GM18499 (cell line): ENCODE measurements at regions not wholly inside any gene's neighbourhood (a gene's known extent, or its start where the extent isn't known, plus 50 kb on each side); places are given as distances from the start of the nearest gene placed in this dataset.
"Not testable (repeated sequence)": the region's sequence is repeated elsewhere in the genome, so short reads cannot be mapped to it uniquely, and the experiment has no call there.

Experiments used
- ATAC-seq: cut with Tn5 transposase; IDR thresholded peaks from one replicate; pipeline ENCODE4 v1.9.1; 2021; ENCODE audit warnings: moderate number of reproducible peaks; ENCODE audit not compliant: insufficient read depth, unreplicated experiment

DNA sequence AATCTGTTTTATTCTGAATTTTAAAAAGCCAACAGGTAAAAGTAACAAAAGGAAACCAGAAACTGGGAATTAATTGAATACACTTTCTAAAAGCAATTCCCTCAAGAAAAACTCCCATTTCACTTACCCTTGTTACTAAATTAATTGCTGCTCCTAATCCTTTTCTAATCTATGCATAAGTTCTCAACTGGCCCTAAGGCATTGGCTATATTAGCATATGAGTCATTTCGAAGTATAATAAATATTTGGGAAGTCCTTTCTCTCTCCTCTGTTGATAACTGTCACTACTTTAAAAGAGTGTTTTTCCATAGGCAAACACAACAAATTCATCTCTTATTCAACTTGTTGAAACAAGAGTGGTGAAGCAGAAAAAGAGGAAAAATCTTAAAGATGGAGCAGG lies 486.5 kb upstream of the HTR2C start:
- no peak for ATAC-seq

GRCh38 chrX:114095789-114096188 lies 488.1 kb upstream of the HTR2C start:
- no peak for ATAC-seq

GRCh38 chrX:114087543-114087942 lies 496.3 kb upstream of the HTR2C start:
- no peak for ATAC-seq

GRCh38 chrX:114077773-114078172 lies 506.1 kb upstream of the HTR2C start:
- ATAC-seq: no peak

DNA sequence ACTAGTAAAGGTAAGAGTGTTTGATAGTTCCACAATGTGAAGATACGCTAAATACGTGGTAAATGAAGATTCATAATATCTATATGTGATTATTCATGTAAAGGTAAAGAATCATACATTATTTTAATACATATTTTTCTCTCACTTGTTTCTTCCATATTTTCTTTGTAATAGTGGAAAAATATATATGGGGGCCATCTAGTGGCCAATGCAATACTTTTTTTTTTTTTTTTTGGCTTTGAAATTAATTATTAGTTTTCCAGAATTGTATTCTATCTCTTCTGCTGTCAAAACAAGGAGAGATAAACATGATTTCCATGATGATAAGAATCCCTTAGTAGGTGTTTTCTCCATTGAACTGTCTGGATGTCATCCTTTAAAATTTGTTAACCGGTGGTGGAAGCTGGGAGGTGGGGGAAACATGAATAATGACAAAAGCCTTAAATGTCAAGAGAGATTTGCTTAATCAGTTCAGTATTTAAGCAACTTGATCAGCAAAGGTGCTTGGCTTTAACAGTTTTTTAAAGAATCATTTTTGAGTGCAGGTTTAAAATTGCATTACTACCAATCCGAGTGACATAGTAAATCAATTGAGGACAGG lies 508.7 kb upstream of the HTR2C start:
- no peak for ATAC-seq

DNA sequence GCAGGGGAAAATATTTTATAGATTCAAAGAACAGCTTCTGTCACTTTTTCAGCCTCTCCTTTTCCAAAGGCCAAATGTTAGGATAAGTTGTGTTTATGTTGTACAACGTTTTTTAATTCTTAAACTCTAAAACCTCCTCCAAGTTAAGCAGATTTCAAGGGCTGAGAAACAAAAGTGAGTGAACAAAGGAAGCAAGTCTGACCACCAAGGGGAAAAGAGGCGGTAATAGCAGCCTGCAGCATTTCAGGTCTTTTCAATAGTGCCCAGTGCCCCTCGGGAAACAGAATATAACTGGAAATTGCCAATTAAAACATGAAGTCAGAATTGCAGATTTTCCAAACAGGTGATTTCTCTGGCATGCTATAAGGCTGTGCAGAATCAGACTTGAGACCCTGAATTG lies 510.0 kb upstream of the HTR2C start:
- no peak for ATAC-seq

DNA sequence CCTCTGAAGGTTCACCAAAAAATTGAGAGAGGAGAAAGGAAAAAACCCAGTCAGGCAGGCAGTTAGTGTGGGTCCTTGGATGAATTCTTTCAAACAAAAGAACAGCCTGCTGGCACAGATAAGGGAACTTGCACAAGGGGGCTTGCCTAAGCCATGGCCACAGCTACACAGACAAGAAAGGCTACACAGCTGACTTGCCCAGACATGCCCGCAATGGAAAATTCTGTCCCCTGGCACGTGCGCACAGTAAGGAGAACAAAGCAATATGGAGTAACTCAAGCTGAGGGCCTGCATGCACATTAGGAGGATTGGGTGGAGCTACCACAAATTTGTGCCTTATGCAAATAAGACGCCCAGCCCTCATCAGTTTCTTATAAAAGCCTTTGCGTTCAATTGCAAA lies 512.5 kb upstream of the HTR2C start:
- ATAC-seq: no peak

GRCh38 chrX:114065577-114066223 lies 518.2 kb upstream of the HTR2C start:
- no peak for ATAC-seq

GRCh38 chrX:114061226-114061625 lies 522.7 kb upstream of the HTR2C start:
- ATAC-seq: no peak

DNA sequence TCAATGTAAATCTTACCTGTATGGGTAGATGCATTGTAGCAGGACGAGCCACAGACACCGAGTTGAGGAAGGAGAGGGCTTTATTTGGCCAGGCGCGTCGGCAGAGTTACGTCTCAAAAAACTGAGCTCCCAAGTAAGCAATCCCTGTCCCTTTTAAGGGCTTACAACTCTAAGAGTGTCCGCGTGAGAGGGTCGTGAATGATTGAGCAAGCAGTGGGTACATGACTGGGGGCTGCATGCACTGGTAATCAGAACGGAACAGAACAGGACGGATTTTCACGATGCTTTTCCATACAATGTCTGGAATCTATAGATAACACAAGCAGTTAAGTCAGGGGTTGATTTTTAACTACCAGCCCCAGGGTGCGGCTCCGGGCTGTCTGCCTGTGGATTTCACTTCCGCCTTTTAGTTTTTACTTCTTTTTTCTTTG lies 524.9 kb upstream of the HTR2C start:
- no peak for ATAC-seq

GRCh38 chrX:114057422-114057821 lies 526.5 kb upstream of the HTR2C start:
- not testable (repeated sequence) for ATAC-seq

- no peak for ATAC-seq
Measured at GRCh38 chrX:114051667-114052315, 532.1 kb upstream of the HTR2C start.

DNA sequence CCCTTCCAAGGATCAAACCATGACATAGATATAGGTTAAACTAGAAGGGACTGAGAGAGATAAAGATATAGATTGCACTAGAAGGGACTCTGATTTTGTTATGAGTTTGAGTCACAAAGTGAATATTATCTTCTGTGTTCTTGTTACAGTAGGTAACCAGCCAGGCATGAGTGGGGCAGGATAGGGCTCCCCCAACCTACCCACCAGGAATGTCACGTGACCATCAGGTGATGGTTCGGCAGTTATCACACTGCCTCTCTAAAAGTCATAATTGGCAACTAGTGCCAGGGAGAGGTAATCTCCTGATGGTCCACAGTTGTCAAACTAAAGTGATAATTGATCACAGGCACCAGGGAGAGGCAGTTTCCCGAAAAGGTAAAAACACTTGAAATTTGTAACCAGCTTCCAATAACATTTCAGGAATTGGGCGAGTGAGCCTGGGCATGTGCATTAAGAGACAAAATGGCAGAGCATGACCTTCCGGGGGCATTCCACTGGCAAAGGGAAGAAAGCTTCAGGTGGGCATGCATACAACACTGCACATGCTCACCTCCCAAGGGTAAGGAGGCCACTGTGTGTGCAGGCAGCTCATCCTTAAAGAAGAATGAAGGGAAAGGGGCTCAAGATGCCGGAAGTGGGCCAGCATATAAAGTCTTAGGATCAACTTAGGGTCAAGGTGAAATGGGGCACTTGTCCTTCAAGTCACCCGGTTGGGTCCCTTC lies 533.6 kb upstream of the HTR2C start:
- no peak for ATAC-seq

DNA sequence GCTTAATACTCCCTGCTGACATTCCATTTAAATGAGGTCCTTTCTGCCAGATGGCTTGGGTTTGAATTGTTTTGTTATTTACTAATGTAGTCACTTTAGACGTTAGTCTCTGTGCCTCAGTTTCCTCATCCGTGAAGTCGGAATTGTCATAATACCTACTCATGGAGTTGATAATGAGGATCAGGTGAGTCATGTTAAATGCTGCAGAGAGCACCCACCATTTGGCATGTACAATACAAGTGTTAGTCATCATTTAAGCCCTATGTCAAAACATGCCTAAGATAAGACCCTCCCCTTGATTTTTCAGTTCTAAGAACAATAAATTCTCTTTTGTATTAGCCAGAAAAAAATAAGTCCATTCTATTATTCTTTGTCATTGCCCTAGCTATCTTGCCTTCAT lies 534.8 kb upstream of the HTR2C start:
- ATAC-seq: no peak

GRCh38 chrX:114047558-114047957 lies 536.3 kb upstream of the HTR2C start:
- no peak for ATAC-seq

- ATAC-seq: no peak
Measured at GRCh38 chrX:114046695-114047279, 537.1 kb upstream of the HTR2C start.

- not testable (repeated sequence) for ATAC-seq
Measured at GRCh38 chrX:114041470-114041869, 542.4 kb upstream of the HTR2C start.

- not testable (repeated sequence) for ATAC-seq
Measured at GRCh38 chrX:114040661-114041269, 543.1 kb upstream of the HTR2C start.

- not testable (repeated sequence) for ATAC-seq
Measured at GRCh38 chrX:114040111-114040510, 543.8 kb upstream of the HTR2C start.

DNA sequence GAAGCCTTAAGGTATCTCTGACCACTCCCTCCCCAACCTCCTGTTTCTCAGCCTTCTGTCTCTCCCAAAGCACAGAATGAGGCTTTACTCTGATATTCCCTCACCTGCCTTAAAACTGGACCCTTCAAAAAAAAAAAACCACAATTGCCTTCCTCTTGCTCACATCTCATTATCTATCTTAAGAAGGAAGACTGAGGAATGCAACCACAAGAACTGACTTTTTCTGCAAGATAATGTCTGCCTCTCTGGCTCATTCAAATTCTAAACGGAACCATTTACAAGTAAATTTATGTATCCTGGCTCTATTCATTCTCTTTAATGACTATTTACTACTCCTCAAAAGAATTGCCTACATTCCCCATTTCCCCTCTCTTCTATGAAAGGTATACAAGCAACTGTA lies 545.5 kb upstream of the HTR2C start:
- ATAC-seq: no peak
